ENCODE measurements at regions not wholly inside any gene's neighbourhood (a gene's known extent, or its start where the extent isn't known, plus 50 kb on each side); places are given as distances from the start of the nearest gene placed in this dataset.

DNA sequence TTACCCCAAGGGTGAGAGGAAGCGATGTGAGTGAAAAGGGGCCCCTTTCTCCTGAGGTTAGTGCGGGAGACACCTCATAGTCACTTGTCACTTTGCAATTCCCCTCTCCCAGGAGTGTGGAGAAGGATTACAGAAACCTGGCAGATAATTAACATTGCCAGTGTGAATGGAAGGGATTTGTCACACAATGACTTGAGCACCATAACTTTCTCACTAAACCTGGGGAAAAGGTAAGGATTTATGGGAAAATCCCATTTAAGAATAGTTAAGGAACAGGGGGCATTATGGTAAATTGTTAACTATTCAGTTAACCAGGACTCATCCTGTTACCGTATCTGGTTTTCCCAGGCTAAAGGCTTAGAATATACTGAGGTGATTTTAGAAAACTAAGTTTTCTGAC lies 219.5 kb upstream of the JAG1 start:
- TF ChIP-seq, protein P1, sequence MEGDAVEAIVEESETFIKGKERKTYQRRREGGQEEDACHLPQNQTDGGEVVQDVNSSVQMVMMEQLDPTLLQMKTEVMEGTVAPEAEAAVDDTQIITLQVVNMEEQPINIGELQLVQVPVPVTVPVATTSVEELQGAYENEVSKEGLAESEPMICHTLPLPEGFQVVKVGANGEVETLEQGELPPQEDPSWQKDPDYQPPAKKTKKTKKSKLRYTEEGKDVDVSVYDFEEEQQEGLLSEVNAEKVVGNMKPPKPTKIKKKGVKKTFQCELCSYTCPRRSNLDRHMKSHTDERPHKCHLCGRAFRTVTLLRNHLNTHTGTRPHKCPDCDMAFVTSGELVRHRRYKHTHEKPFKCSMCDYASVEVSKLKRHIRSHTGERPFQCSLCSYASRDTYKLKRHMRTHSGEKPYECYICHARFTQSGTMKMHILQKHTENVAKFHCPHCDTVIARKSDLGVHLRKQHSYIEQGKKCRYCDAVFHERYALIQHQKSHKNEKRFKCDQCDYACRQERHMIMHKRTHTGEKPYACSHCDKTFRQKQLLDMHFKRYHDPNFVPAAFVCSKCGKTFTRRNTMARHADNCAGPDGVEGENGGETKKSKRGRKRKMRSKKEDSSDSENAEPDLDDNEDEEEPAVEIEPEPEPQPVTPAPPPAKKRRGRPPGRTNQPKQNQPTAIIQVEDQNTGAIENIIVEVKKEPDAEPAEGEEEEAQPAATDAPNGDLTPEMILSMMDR (conservative IDR thresholded peaks at IDR 0.05; ENCODE audit: low read depth in 2 of 2): no peak
- TF ChIP-seq POLR2AphosphoS5 (IDR thresholded peaks at IDR 0.05; ENCODE audit: low read depth) (no peak), EZH2 (IDR thresholded peaks at IDR 0.05; ENCODE audit: low read depth, unreplicated experiment) (no peak), JUNB (IDR thresholded peaks at IDR 0.05; ENCODE audit: unreplicated experiment) (no peak)
- TF ChIP-seq, protein P2, sequence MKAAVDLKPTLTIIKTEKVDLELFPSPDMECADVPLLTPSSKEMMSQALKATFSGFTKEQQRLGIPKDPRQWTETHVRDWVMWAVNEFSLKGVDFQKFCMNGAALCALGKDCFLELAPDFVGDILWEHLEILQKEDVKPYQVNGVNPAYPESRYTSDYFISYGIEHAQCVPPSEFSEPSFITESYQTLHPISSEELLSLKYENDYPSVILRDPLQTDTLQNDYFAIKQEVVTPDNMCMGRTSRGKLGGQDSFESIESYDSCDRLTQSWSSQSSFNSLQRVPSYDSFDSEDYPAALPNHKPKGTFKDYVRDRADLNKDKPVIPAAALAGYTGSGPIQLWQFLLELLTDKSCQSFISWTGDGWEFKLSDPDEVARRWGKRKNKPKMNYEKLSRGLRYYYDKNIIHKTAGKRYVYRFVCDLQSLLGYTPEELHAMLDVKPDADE (IDR thresholded peaks at IDR 0.05): no peak
- TF ChIP-seq, protein P3, sequence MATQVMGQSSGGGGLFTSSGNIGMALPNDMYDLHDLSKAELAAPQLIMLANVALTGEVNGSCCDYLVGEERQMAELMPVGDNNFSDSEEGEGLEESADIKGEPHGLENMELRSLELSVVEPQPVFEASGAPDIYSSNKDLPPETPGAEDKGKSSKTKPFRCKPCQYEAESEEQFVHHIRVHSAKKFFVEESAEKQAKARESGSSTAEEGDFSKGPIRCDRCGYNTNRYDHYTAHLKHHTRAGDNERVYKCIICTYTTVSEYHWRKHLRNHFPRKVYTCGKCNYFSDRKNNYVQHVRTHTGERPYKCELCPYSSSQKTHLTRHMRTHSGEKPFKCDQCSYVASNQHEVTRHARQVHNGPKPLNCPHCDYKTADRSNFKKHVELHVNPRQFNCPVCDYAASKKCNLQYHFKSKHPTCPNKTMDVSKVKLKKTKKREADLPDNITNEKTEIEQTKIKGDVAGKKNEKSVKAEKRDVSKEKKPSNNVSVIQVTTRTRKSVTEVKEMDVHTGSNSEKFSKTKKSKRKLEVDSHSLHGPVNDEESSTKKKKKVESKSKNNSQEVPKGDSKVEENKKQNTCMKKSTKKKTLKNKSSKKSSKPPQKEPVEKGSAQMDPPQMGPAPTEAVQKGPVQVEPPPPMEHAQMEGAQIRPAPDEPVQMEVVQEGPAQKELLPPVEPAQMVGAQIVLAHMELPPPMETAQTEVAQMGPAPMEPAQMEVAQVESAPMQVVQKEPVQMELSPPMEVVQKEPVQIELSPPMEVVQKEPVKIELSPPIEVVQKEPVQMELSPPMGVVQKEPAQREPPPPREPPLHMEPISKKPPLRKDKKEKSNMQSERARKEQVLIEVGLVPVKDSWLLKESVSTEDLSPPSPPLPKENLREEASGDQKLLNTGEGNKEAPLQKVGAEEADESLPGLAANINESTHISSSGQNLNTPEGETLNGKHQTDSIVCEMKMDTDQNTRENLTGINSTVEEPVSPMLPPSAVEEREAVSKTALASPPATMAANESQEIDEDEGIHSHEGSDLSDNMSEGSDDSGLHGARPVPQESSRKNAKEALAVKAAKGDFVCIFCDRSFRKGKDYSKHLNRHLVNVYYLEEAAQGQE (IDR thresholded peaks at IDR 0.05; ENCODE audit: unreplicated experiment): no peak

All from GM23338 (cell line).